HepG2 (cell line): ENCODE measurements at regions not wholly inside any gene's neighbourhood (a gene's known extent, or its start where the extent isn't known, plus 50 kb on each side); places are given as distances from the start of the nearest gene placed in this dataset.

ENCODE experiments used
- SP1 ChIP-seq, 2 experiments: fragments of 450-650 bp in 1 of 2; sonication (generic) in 1 of 2; formaldehyde crosslinking in 1 of 2; IDR thresholded peaks; 2 replicates each; pipeline versions ENCODE4 v1.4.0 to v1.6.1; 2016 to 2020; ENCODE audit warnings: missing genetic modification reagents in 1 of 2
- ZNF274 ChIP-seq: sonication (generic); formaldehyde crosslinking; IDR thresholded peaks from 2 replicates; pipeline ENCODE4 v1.5.1; 2020; ENCODE audit warnings: mild to moderate bottlenecking, missing genetic modification reagents

GRCh38 chr1:83583351-83584014, 415.4 kb downstream of the TTLL7 start:
- TF ChIP-seq ZNF274 (no peak), SP1 (IDR thresholded peaks at IDR 0.05) (no peak), SP1 (CRISPR knock-in tag; IDR thresholded peaks at IDR 0.05) (no peak)
